ENCODE measurements at regions not wholly inside any gene's neighbourhood (a gene's known extent, or its start where the extent isn't known, plus 50 kb on each side); places are given as distances from the start of the nearest gene placed in this dataset.
"Not testable (repeated sequence)": the region's sequence is repeated elsewhere in the genome, so short reads cannot be mapped to it uniquely, and the experiment has no call there.

- no peak for DNase-seq (ENCODE audit: low spot score)
Measured at GRCh38 chr6:86476311-86476710, 461.0 kb upstream of the HTR1E start.

- no peak for DNase-seq (ENCODE audit: low spot score)
Measured at GRCh38 chr6:86474081-86474480, 463.2 kb upstream of the HTR1E start.

- DNase-seq (ENCODE audit: low spot score) = no peak
Measured at GRCh38 chr6:86471791-86472190, 465.5 kb upstream of the HTR1E start.

- no peak for DNase-seq (ENCODE audit: low spot score)
Measured at GRCh38 chr6:86459978-86460377, 477.4 kb upstream of the HTR1E start.

GRCh38 chr6:86456821-86457220, 480.5 kb upstream of the HTR1E start:
- no peak for DNase-seq (ENCODE audit: low spot score)

- DNase-seq (ENCODE audit: low spot score) = no peak
Measured at GRCh38 chr6:86453232-86453631, 484.1 kb upstream of the HTR1E start.

GRCh38 chr6:86448398-86448797, 488.9 kb upstream of the HTR1E start:
- DNase-seq (ENCODE audit: low spot score) = no peak

GRCh38 chr6:86440608-86441007, 496.7 kb upstream of the HTR1E start:
- no peak for DNase-seq (ENCODE audit: low spot score)

- no peak for DNase-seq (ENCODE audit: low spot score)
Measured at GRCh38 chr6:86423571-86423970, 513.8 kb upstream of the HTR1E start.

- DNase-seq (ENCODE audit: low spot score) = no peak
Measured at GRCh38 chr6:86412057-86412456, 525.3 kb upstream of the HTR1E start.

- no peak for DNase-seq (ENCODE audit: low spot score)
Measured at GRCh38 chr6:86407128-86407527, 530.2 kb upstream of the HTR1E start.

- DNase-seq (ENCODE audit: low spot score) = not testable (repeated sequence)
Measured at GRCh38 chr6:86392850-86393249, 544.5 kb upstream of the HTR1E start.

GRCh38 chr6:86380571-86381125, 556.7 kb upstream of the HTR1E start:
- no peak for DNase-seq (ENCODE audit: low spot score)

- no peak for DNase-seq (ENCODE audit: low spot score)
Measured at GRCh38 chr6:86357877-86358276, 579.5 kb upstream of the HTR1E start.

- DNase-seq (ENCODE audit: low spot score) = no peak
Measured at GRCh38 chr6:86355271-86355670, 582.1 kb upstream of the HTR1E start.

- no peak for DNase-seq (ENCODE audit: low spot score)
Measured at GRCh38 chr6:86331919-86332318, 605.4 kb upstream of the HTR1E start.

- DNase-seq (ENCODE audit: low spot score) = no peak
Measured at GRCh38 chr6:86331265-86331840, 606.0 kb upstream of the HTR1E start.

- DNase-seq (ENCODE audit: low spot score) = no peak
Measured at GRCh38 chr6:86306210-86306609, 631.1 kb upstream of the HTR1E start.

GRCh38 chr6:86285876-86286275, 643.2 kb upstream of the SYNCRIP start:
- DNase-seq (ENCODE audit: low spot score) = no peak

- not testable (repeated sequence) for DNase-seq (ENCODE audit: low spot score)
Measured at GRCh38 chr6:86284809-86285480, 642.3 kb upstream of the SYNCRIP start.

GRCh38 chr6:86283596-86283995, 640.9 kb upstream of the SYNCRIP start:
- not testable (repeated sequence) for DNase-seq (ENCODE audit: low spot score)

- no peak for DNase-seq (ENCODE audit: low spot score)
Measured at GRCh38 chr6:86276056-86276455, 633.4 kb upstream of the SYNCRIP start.

GRCh38 chr6:86273936-86274335, 631.2 kb upstream of the SYNCRIP start:
- no peak for DNase-seq (ENCODE audit: low spot score)

Data from GM03348 (cell line).